ENCODE measurements at regions not wholly inside any gene's neighbourhood (a gene's known extent, or its start where the extent isn't known, plus 50 kb on each side); places are given as distances from the start of the nearest gene placed in this dataset.
"Not testable (repeated sequence)": the region's sequence is repeated elsewhere in the genome, so short reads cannot be mapped to it uniquely, and the experiment has no call there.

GRCh38 chr2:167328808-167329207, 440.5 kb downstream of the XIRP2 start:
- Histone ChIP-seq H3K4me1 (replicated peaks in 1 of 4; ENCODE audit: control insufficient read depth in 3 of 4, insufficient read depth in 4 of 4, low read length in 3 of 4) (peaks cover 13 to 29% (median 17%) of the 10 kb centered on the region in 4 experiments), H3K79me2 (ENCODE audit: control insufficient read depth in 1 of 2, insufficient read depth in 2 of 2, low read length in 2 of 2) (peaks cover 9 to 96% of the 10 kb centered on the region in 2 experiments)
- H3K9ac ChIP-seq (replicated peaks in 1 of 4; ENCODE audit: extremely low read depth in 1 of 4, low read depth in 3 of 4, low read length in 3 of 4); H4K5ac ChIP-seq (ENCODE audit: insufficient read length, low read depth, low read length); H2BK5ac ChIP-seq (ENCODE audit: low read depth, low read length); H3K23me2 ChIP-seq (ENCODE audit: low read depth, low read length); H3K27me3 ChIP-seq (replicated peaks in 1 of 4; ENCODE audit: control insufficient read depth in 3 of 4, extremely low read depth in 1 of 4, insufficient read depth in 3 of 4, low read length in 3 of 4); H2AFZ ChIP-seq (ENCODE audit: low read length); H2AK5ac ChIP-seq (ENCODE audit: low read depth, low read length); H3K4me2 ChIP-seq (ENCODE audit: insufficient read depth in 1 of 2, low read depth in 2 of 2, low read length in 2 of 2); H3K18ac ChIP-seq (ENCODE audit: extremely low read depth, low read length); CTCF ChIA-PET (ENCODE audit: partially characterized antibody); H3K36me3 ChIP-seq (ENCODE audit: control insufficient read depth in 2 of 4, insufficient read depth in 4 of 4, low read length in 3 of 4); H3K23ac ChIP-seq (ENCODE audit: insufficient read length); H3K79me1 ChIP-seq (ENCODE audit: low read depth, low read length); H3K4ac ChIP-seq (replicated peaks; ENCODE audit: insufficient read length, low read depth, low read length); H3K14ac ChIP-seq (ENCODE audit: insufficient read length); H3K9me3 ChIP-seq (ENCODE audit: insufficient read depth in 2 of 2, low read depth in 1 of 2, low read length in 1 of 2); DNase-seq (ENCODE audit: low read depth in 1 of 2, low spot score in 2 of 2); H3K56ac ChIP-seq (replicated peaks; ENCODE audit: insufficient read length, low read depth, low read length); H4K8ac ChIP-seq (ENCODE audit: extremely low read depth, insufficient read depth, low read length); H2BK120ac ChIP-seq (replicated peaks; ENCODE audit: low read depth, low read length); H3K27ac ChIP-seq (ENCODE audit: low read depth, low read length); H4K20me1 ChIP-seq (replicated peaks in 1 of 2; ENCODE audit: control insufficient read depth in 1 of 2, insufficient read depth in 2 of 2, low read length in 2 of 2); H2BK15ac ChIP-seq (ENCODE audit: low read length); POLR2A ChIA-PET (ENCODE audit: partially characterized antibody); H2BK12ac ChIP-seq (ENCODE audit: low read depth, low read length); H2BK20ac ChIP-seq (ENCODE audit: low read length); FAIRE-seq; H3K4me3 ChIP-seq (ENCODE audit: extremely low read depth in 1 of 4, insufficient read depth in 2 of 4, low read depth in 3 of 4, low read length in 4 of 4); H4K91ac ChIP-seq (replicated peaks; ENCODE audit: insufficient read length, low read length): not testable (repeated sequence)
- WGBS, 2 experiments (ENCODE audit: extremely low coverage in 1 of 2, insufficient coverage in 1 of 2, insufficient read length in 1 of 2, insufficient replicate concordance in 2 of 2, low coverage in 1 of 2, low lambda C conversion rate in 2 of 2, missing lambda C conversion rate in 1 of 2): 96% methylated on average over 8 of the region's 8 CpGs; no CpG with 5 or more reads in 1 of the 2 experiments
